ENCODE measurements at regions not wholly inside any gene's neighbourhood (a gene's known extent, or its start where the extent isn't known, plus 50 kb on each side); places are given as distances from the start of the nearest gene placed in this dataset.

GRCh38 chr3:84835366-84835765 is 123.4 kb upstream of the CADM2 start:
- TF ChIP-seq CREB5 (CRISPR knock-in tag; IDR thresholded peaks at IDR 0.05; ENCODE audit: low read depth) = no peak
- TF ChIP-seq RARB (CRISPR knock-in tag; IDR thresholded peaks at IDR 0.05) = no peak
- no peak for TF ChIP-seq ARNTL (CRISPR knock-in tag; IDR thresholded peaks at IDR 0.05; ENCODE audit: borderline replicate concordance, low read depth)
- TF ChIP-seq PATZ1 (CRISPR knock-in tag; IDR thresholded peaks at IDR 0.05; ENCODE audit: borderline replicate concordance) = no peak
- TF ChIP-seq TSHZ2 (CRISPR knock-in tag; IDR thresholded peaks at IDR 0.05) = no peak
- TF ChIP-seq ZFP3 (CRISPR knock-in tag; IDR thresholded peaks at IDR 0.05) = no peak
- no peak for TF ChIP-seq ZFP30 (CRISPR knock-in tag; IDR thresholded peaks at IDR 0.05)
